SK-N-SH (cell line): ENCODE measurements at regions not wholly inside any gene's neighbourhood (a gene's known extent, or its start where the extent isn't known, plus 50 kb on each side); places are given as distances from the start of the nearest gene placed in this dataset.

Source experiments
- CTCF ChIA-PET: fragments of 300-600, 350-600 bp; formaldehyde crosslinking; extraction: SDS; loops from one replicate; lab custom pipeline; 2021; lab: Yijun Ruan, JAX
- POLR2A ChIA-PET: fragments of 350-600 bp; sonication (Branson Sonifier 250); formaldehyde crosslinking; extraction: SDS; loops from one replicate; lab custom pipeline; 2020; ENCODE audit warnings: antibody characterized with exemption, inconsistent platforms; lab: Yijun Ruan, JAX
- DNase-seq: peaks from one replicate; pipeline ENCODE4 v3.0.0; 2012
- H2AFZ ChIP-seq: fragments of 200-600 bp; sonication (generic); 2 replicates; pipeline ENCODE4 v1.8.1; 2016; ENCODE audit warnings: antibody characterized with exemption, mild to moderate bottlenecking, low read depth
- H3F3A ChIP-seq: fragments of 200-600 bp; sonication (generic); replicated peaks from 2 replicates; pipeline ENCODE3; 2016; ENCODE audit warnings: antibody characterized with exemption, mild to moderate bottlenecking; ENCODE audit not compliant: insufficient read depth
- H3K27ac ChIP-seq, 2 experiments: fragments of 200-500 bp in 1 of 2; fragments of 200-600 bp in 1 of 2; sonication (Bioruptor generic) in 1 of 2; sonication (generic), shearing (Covaris generic) in 1 of 2; 2 replicates each; pipeline versions ENCODE4 v1.5.1 to v1.6.1; 2014 to 2016; ENCODE audit warnings: low read depth in 2 of 2, inconsistent platforms in 1 of 2, low read length in 1 of 2, mild to moderate bottlenecking in 1 of 2, mixed read lengths in 1 of 2
- H3K27me3 ChIP-seq: fragments of 200-600 bp; sonication (generic), shearing (Covaris generic); 2 replicates; pipeline ENCODE4 v1.6.1; 2016; ENCODE audit warnings: mixed run types; ENCODE audit not compliant: insufficient read depth
- H3K36me3 ChIP-seq, 2 experiments: fragments of 200-500 bp in 1 of 2; fragments of 200-600 bp in 1 of 2; sonication (Bioruptor generic) in 1 of 2; sonication (generic) in 1 of 2; replicated peaks in 1 of 2; 2 replicates each; pipeline versions ENCODE3 to v1.5.1; 2014 to 2016; ENCODE audit warnings: low read length in 1 of 2, mild to moderate bottlenecking in 1 of 2; ENCODE audit not compliant: insufficient read depth in 2 of 2, control insufficient read depth in 1 of 2
- H3K4me1 ChIP-seq, 2 experiments: fragments of 200-500 bp in 1 of 2; fragments of 200-600 bp in 1 of 2; sonication (Bioruptor generic) in 1 of 2; sonication (generic), shearing (Covaris generic) in 1 of 2; 2 replicates each; pipeline versions ENCODE4 v1.5.1 to v1.6.1; 2014 to 2016; ENCODE audit warnings: low read depth in 1 of 2, low read length in 1 of 2, mixed run types in 1 of 2; ENCODE audit not compliant: insufficient read depth in 2 of 2, control insufficient read depth in 1 of 2
- H3K4me2 ChIP-seq: fragments of 200-600 bp; sonication (generic), shearing (Covaris generic); 2 replicates; pipeline ENCODE4 v1.6.1; 2017; ENCODE audit warnings: mixed run types
- H3K4me3 ChIP-seq, 2 experiments: fragments of 200-500 bp in 1 of 2; fragments of 200-600 bp in 1 of 2; sonication (Bioruptor generic) in 1 of 2; sonication (generic), shearing (Covaris generic) in 1 of 2; 2 replicates each; pipeline versions ENCODE4 v1.5.1 to v1.8.1; 2014 to 2016; ENCODE audit warnings: low read depth in 2 of 2, inconsistent platforms in 1 of 2, low read length in 1 of 2, mild to moderate bottlenecking in 1 of 2, mixed read lengths in 1 of 2, moderate library complexity in 1 of 2
- H3K79me2 ChIP-seq: fragments of 200-600 bp; sonication (generic); 2 replicates; pipeline ENCODE4 v1.8.1; 2017; ENCODE audit warnings: mild to moderate bottlenecking; ENCODE audit not compliant: insufficient read depth
- H3K9ac ChIP-seq: fragments of 200-600 bp; sonication (generic); 2 replicates; pipeline ENCODE4 v1.6.1; 2017; ENCODE audit warnings: mixed run types
- H3K9me2 ChIP-seq: fragments of 200-600 bp; sonication (generic); 2 replicates; pipeline ENCODE4 v1.6.1; 2017; ENCODE audit warnings: mixed run types
- H3K9me3 ChIP-seq: fragments of 200-600 bp; sonication (generic); 2 replicates; pipeline ENCODE4 v1.6.1; 2017; ENCODE audit warnings: mixed run types, mild to moderate bottlenecking, moderate library complexity
- H4K20me1 ChIP-seq: fragments of 200-600 bp; sonication (generic); 2 replicates; pipeline ENCODE4 v1.6.1; 2017; ENCODE audit warnings: mild to moderate bottlenecking, mixed run types; ENCODE audit not compliant: insufficient read depth
- ELF1 ChIP-seq: IDR thresholded peaks from 2 replicates; pipeline ENCODE4 v1.4.0; 2012
- JUND ChIP-seq: IDR thresholded peaks from 2 replicates; pipeline ENCODE4 v1.4.0; 2012
- MXI1 ChIP-seq: IDR thresholded peaks from 2 replicates; pipeline ENCODE4 v1.6.1; 2012; ENCODE audit warnings: mild to moderate bottlenecking, low read depth, low read length, improper control_type of control experiment
- NFIC ChIP-seq: IDR thresholded peaks from 2 replicates; pipeline ENCODE4 v1.4.0; 2012; ENCODE audit warnings: borderline replicate concordance
- REST ChIP-seq: IDR thresholded peaks from 2 replicates; pipeline ENCODE4 v1.6.1; 2012; ENCODE audit warnings: mild to moderate bottlenecking, low read depth, low read length, moderate library complexity
- SMC3 ChIP-seq: IDR thresholded peaks from 2 replicates; pipeline ENCODE4 v1.6.1; 2012; ENCODE audit warnings: low read depth, low read length, improper control_type of control experiment
- TEAD4 ChIP-seq: IDR thresholded peaks from 2 replicates; pipeline ENCODE4 v1.4.0; 2012; ENCODE audit warnings: mild to moderate bottlenecking, borderline replicate concordance; ENCODE audit not compliant: insufficient read depth
- WGBS: methylation state at CpG from one replicate; pipeline ENCODE4 v1.1.6; 2017; ENCODE audit warnings: low lambda C conversion rate; 5-methylcytosine and 5-hydroxymethylcytosine counted together
- TF ChIP-seq, protein P1 (sequence below): IDR thresholded peaks from 2 replicates; pipeline ENCODE4 v1.4.0; 2012; ENCODE audit warnings: low read depth, borderline replicate concordance
- TF ChIP-seq, protein P2 (sequence below): IDR thresholded peaks from 2 replicates; pipeline ENCODE4; 2012

- DNase-seq, result no peak
- H3K9ac ChIP-seq, result no peak overlapping the region
- no peak overlapping the region for H3K27ac ChIP-seq
- 76% methylated on average over 5 of the region's 5 CpGs for WGBS
- POLR2A ChIA-PET, result no interaction called here
- no peak overlapping the region for H3K4me2 ChIP-seq
- no peak overlapping the region for H2AFZ ChIP-seq
- CTCF ChIA-PET, result no interaction called here
- TF ChIP-seq MXI1 (no peak), ELF1 (no peak), REST (no peak), SMC3 (no peak), TEAD4 (no peak), NFIC (no peak)
- TF ChIP-seq, protein P1, sequence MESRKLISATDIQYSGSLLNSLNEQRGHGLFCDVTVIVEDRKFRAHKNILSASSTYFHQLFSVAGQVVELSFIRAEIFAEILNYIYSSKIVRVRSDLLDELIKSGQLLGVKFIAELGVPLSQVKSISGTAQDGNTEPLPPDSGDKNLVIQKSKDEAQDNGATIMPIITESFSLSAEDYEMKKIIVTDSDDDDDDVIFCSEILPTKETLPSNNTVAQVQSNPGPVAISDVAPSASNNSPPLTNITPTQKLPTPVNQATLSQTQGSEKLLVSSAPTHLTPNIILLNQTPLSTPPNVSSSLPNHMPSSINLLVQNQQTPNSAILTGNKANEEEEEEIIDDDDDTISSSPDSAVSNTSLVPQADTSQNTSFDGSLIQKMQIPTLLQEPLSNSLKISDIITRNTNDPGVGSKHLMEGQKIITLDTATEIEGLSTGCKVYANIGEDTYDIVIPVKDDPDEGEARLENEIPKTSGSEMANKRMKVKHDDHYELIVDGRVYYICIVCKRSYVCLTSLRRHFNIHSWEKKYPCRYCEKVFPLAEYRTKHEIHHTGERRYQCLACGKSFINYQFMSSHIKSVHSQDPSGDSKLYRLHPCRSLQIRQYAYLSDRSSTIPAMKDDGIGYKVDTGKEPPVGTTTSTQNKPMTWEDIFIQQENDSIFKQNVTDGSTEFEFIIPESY, result no peak
- no peaks in the 10 kb centered on the region for H3K9me3 ChIP-seq
- no peaks in the 10 kb centered on the region for H3K9me2 ChIP-seq
- peaks cover 0 to 15% of the 10 kb centered on the region in 2 experiments; a peak in 1 of 4 replicates for H3K4me1 ChIP-seq
- no peaks in the 10 kb centered on the region for H4K20me1 ChIP-seq
- no peaks in the 10 kb centered on the region for H3F3A ChIP-seq
- H3K27me3 ChIP-seq, result no peaks in the 10 kb centered on the region
- H3K4me3 ChIP-seq, result no peak overlapping the region
- H3K36me3 ChIP-seq, result no peaks in the 10 kb centered on the region
- H3K79me2 ChIP-seq, result no peaks in the 10 kb centered on the region; the same call in 1 of the 2 replicates
Observed at GRCh38 chr1:106924360-106924759, 132.1 kb upstream of the PRMT6 start.

DNA sequence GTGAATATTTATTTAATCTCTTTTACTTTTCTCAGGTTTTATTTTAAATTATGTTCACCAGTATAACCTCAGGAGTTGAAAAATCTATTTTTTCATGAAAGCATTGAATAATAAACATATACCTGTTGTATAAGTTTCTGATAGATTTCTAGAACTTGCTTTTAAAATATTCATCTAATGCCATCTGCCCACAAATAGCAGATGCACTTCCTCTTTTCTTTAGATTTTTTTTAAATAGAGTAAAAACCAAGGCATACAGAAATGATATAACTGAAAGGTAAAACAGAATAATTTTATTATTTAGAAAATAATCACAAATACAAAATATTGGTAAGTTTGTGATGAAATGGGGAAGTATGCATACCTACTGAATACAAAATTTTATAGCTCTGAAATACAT lies 130.7 kb upstream of the PRMT6 start:
- Histone ChIP-seq H3K4me2 (no peak overlapping the region), H3K4me3 (no peak overlapping the region), H3K36me3 (no peaks in the 10 kb centered on the region), H3K9me3 (no peaks in the 10 kb centered on the region), H3F3A (no peaks in the 10 kb centered on the region), H3K27ac (no peak overlapping the region), H3K9ac (no peak overlapping the region), H3K4me1 (peaks cover 0 to 15% of the 10 kb centered on the region in 2 experiments; a peak in 1 of 4 replicates)
- no peak for DNase-seq
- POLR2A ChIA-PET, result no interaction called here
- TF ChIP-seq, protein P2, sequence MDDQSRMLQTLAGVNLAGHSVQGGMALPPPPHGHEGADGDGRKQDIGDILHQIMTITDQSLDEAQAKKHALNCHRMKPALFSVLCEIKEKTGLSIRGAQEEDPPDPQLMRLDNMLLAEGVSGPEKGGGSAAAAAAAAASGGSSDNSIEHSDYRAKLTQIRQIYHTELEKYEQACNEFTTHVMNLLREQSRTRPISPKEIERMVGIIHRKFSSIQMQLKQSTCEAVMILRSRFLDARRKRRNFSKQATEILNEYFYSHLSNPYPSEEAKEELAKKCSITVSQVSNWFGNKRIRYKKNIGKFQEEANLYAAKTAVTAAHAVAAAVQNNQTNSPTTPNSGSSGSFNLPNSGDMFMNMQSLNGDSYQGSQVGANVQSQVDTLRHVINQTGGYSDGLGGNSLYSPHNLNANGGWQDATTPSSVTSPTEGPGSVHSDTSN, result no peak
- TF ChIP-seq MXI1, result no peak
- no peak for TF ChIP-seq SMC3
- TF ChIP-seq JUND, result no peak
- TF ChIP-seq, all 33 proteins: peak for 0
- Histone ChIP-seq H3K27me3 (no peaks in the 10 kb centered on the region), H4K20me1 (no peaks in the 10 kb centered on the region), H3K79me2 (no peaks in the 10 kb centered on the region), H3K9me2 (no peaks in the 10 kb centered on the region), H2AFZ (no peak overlapping the region)
- CTCF ChIA-PET, result interaction anchor here (1.0 kb wide), 1 partner anchor 10 kb away, joined by 3 read pairs; no protein-coding TSS in a partner anchor
